GM08714 (cell line): ENCODE measurements at regions not wholly inside any gene's neighbourhood (a gene's known extent, or its start where the extent isn't known, plus 50 kb on each side); places are given as distances from the start of the nearest gene placed in this dataset.
"Not testable (repeated sequence)": the region's sequence is repeated elsewhere in the genome, so short reads cannot be mapped to it uniquely, and the experiment has no call there.

Source experiments
- H3K4me3 ChIP-seq: fragments of 200-500 bp; sonication (Bioruptor generic); 2 replicates; pipeline ENCODE4 v1.5.1; 2014; ENCODE audit warnings: mild to moderate bottlenecking, low read length, inconsistent platforms
- ZNF274 ChIP-seq: IDR thresholded peaks from 2 replicates; pipeline ENCODE4 v1.6.1; 2012; ENCODE audit warnings: mild to moderate bottlenecking, low read depth, low read length

DNA sequence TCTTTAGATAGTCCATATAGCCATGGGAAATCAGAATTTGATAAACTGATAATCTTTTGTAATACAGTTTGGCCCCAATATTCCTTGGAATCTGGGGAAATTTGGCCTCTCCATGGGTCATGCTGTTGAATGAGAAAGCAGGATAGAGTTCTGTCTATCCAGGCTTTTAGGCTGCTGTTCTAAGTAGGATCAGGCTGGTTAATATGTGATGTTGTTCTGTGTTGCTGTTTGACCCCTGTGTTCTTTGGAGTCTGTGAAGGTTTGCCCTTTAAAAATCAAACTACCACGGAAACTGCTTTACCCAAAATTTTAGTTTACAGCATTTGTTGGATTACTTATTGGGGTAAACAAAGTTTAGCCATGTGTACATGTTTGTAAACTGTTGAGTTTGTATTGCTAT lies 114.5 kb downstream of the ZNF330 start:
- no peak overlapping the region for H3K4me3 ChIP-seq
- TF ChIP-seq ZNF274, result no peak

DNA sequence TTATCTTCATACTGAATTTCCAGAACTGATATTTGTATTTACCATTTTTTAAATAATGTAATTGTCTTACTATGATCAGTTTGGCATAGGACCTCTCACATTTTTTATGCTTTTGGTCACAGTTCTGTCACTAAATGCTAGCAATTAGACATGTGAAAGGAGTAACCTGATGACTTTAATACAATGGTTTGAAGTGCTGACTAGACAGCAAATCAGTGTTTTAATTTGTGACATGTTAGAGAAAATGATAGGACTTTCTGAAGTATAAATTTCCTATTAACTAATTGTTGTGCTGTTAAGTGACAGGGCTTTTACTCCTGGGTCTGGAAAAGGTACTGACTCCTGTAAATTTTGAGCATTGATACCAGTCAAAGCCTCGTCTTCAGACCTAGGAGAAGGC lies 117.5 kb downstream of the ZNF330 start:
- no peak overlapping the region for H3K4me3 ChIP-seq
- no peak for TF ChIP-seq ZNF274

DNA sequence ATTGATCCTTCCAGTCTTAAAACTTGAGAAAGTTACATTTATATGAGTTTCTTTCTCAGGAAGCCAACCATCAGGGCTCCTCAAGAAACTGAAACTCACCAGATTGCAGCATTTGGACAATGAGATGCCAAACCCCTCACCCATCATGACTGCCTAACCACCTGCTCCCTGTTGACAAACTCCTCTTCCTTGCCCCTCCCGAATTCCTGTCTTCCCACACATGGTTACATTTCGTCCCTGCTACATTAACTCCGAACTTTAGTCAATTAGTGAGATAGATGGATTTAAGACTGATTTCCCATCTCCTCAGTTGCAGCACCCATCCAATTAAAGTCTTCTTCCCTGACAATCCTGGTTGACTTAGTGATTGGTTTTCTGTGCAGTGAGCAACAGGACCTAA lies 118.7 kb downstream of the ZNF330 start:
- TF ChIP-seq ZNF274, result no peak
- no peak overlapping the region for H3K4me3 ChIP-seq

DNA sequence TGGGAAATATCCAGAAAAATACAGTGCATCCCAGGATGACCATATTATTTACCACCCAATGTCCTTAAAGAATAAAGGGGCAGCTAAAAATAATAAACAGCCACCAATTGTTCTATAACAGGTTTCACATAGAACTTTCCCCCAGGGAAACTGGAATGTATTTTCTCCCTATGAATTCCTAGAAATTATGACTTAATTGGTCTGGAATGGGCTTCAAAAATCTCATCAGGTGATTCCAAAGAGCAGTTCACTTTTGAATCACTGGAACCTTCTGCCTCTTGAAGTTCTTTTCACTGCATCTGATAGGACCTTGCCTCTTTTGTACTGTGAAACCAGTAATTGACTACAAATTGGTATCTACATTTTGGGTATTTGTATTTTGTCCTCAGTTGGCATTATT lies 119.3 kb downstream of the ZNF330 start:
- no peak overlapping the region for H3K4me3 ChIP-seq
- no peak for TF ChIP-seq ZNF274

- H3K4me3 ChIP-seq, result no peak overlapping the region
- TF ChIP-seq ZNF274, result no peak
These were observed 119.8 kb downstream of the ZNF330 start for GRCh38 chr4:141340458-141340857.

DNA sequence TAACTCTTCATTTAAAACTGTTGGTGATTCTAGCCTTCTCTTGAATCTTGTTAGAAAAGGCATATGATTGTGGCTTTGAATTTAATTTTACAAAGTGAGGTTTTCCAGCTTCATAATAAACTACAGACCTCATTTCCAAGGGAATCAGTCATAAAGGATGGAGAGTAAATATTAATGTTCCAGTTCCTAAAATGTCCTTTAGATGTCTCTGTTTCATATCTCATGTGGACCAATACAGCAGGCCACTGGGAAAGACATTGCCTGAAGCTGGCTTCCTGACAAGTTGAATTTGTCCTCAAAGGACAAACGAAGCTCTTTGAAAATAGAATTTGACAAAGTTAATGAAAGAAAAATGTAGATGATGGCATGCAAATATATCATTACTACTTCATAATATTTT lies 125.4 kb downstream of the ZNF330 start:
- H3K4me3 ChIP-seq, result no peak overlapping the region
- no peak for TF ChIP-seq ZNF274

DNA sequence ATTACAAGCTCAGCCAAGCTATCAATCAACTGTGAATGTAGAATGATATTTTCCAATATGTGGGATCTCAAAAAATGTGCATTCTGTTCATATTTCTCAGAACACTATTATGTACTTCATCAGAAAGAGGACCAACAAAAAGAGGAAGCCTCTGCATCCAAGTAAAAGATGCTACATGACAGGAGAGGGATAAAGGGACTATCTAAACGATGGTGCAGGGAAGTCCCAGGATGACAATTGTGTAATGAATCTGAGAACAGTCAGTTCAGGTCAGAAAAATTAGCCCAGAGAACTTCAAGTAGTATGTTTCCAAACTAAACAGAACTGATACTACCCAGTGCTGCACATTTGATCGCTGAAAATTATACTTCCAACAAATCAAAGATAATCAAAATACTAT lies 127.0 kb downstream of the ZNF330 start:
- no peak overlapping the region for H3K4me3 ChIP-seq
- no peak for TF ChIP-seq ZNF274

DNA sequence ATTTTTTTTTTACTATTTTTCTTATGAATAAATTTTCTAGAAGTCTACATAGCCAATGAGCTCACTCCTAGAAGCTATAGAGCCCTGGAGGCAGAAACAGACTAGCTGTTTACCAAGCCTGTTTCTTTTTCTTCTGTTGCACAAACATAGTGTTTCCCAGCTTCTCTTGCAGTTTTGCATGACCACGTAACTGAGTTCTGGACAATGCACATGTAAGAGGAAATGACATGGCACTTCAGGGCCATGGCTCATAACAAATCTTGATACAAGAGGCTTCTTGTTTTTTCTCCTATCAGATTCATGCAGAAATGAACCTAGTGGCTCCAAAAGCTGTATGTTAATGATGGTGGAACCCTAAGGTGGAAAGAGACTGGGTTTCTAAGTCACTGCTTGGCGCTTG lies 127.4 kb downstream of the ZNF330 start:
- H3K4me3 ChIP-seq, result no peak overlapping the region
- TF ChIP-seq ZNF274, result no peak

DNA sequence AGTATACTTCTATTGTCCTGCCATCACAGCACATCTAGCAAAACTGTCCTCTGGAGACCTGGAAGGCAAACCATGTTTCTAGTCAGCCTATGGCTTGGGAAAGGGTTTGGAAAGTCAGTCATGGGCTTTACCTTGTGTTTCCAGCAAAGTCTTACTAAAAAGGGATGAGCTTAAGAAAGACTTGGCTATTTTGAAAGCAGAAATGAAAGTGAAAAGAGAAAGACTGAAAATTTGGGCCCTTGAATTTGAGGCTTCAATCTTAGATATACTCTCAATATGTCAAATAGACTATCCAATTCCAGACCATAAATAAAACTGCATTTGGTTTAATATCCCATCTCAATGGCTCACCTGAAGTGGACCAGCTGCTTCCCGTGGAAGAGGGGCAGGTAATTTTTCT lies 127.9 kb downstream of the ZNF330 start:
- TF ChIP-seq ZNF274, result no peak
- H3K4me3 ChIP-seq, result no peak overlapping the region

DNA sequence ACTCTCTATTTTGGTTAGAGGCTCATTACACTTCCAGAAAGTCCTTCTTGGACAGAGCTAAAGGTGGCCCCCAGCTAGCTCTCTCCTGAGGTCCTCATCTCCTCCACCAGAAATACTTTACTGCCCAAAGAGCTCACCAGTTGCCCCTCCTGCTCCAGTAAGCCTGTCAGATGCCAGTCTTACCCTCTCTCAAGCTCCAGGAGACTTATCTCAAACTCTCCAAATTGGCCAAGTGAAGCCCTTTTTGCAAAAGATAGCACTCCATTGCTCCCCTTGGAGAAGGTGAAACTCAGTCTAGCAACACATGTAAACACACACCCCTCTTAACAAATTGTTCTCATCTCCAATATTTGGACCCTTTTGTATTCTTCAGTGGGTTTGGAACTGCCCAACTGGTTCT lies 128.5 kb downstream of the ZNF330 start:
- TF ChIP-seq ZNF274, result no peak

GRCh38 chr4:141350122-141350905 lies 129.6 kb downstream of the ZNF330 start:
- no peak for TF ChIP-seq ZNF274
- no peak overlapping the region for H3K4me3 ChIP-seq

More for the DNA sequence above, 128.5 kb downstream of the ZNF330 start:
- no peak overlapping the region for H3K4me3 ChIP-seq

- no peak overlapping the region for H3K4me3 ChIP-seq
- no peak for TF ChIP-seq ZNF274
These were observed 131.6 kb downstream of the ZNF330 start for GRCh38 chr4:141352331-141352730.

DNA sequence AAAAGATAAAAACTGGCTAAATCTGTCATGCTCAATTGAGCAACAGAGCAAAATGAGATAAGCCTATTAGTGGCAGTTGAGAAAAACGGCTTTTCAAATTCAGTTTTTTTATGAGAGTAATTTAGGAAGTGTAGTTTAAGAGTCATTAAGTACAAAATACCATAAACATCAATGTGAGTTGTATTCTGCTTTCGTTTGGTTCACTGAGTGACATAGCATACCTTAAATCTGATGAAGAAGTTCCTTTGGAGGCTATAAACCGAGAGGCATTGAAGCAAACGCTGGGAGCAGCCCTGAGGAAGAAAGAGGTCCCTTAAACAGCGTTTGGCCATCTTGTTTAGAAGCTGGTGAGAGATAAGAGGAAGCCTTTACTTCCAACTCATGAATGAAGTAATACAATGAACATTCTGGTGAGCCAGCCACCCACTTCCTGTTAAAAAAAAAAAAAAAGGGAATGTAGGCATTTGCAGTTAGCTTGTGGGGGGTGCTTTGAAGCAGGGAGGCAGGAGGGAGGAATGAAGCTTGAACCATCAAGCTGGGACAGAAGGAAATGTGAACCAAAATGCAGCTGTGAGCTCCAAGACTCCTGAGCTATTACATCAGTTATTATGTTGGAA lies 132.3 kb downstream of the ZNF330 start:
- no peak overlapping the region for H3K4me3 ChIP-seq
- TF ChIP-seq ZNF274, result no peak

DNA sequence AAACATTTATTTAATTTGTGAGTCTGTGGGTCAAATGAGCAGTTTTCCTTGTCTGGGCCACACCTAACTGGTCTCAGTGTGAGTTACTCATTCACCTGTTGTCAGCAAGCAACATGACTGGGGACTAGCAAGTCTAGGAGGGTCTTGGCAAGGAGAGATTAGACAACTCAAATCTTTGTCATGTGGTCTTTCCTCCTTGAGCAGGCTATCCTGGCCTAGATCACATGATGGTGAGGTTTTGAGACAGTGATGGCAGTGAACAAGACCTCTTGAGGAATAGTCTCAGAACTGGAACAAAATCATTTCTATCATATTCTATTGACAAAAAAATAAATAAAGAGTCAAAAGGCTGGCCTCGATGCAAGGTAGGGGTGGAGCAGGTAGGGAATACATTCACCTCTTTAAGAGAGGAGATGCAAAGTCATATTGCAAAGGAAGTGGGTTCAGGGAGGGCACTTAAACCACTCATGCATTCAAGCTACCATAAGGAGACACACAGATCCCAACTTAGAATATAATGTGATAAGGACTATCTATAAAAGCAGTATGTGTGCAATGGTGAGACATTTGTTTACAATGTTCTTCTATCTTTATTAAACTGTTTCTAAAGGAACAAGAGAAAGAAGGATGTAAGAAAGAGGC lies 135.7 kb downstream of the ZNF330 start:
- H3K4me3 ChIP-seq, result no peak overlapping the region
- no peak for TF ChIP-seq ZNF274

GRCh38 chr4:141356963-141357335 lies 136.3 kb downstream of the ZNF330 start:
- no peak for TF ChIP-seq ZNF274
- H3K4me3 ChIP-seq, result no peak overlapping the region

DNA sequence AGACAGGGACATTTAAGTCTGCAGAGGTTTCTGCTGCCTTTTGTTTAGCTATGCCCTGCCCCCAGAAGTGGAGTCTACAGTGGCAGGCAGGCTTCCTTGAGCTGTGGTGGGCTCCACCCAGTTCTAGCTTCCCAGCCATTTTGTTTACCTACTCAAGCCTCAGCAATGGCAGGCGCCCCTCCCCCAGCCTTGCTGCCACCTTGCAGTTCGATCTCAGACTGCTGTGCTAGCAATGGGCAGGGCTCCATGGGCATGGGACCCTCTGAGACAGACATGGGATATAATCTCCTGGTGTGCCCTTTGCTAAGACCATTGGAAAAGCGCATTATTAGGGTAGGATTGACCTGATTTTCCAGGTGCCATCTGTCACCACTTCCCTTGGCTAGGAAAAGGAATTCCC lies 147.5 kb downstream of the ZNF330 start:
- H3K4me3 ChIP-seq, result not testable (repeated sequence)
